Activated CD8-positive, alpha-beta memory T cell treated with anti-CD3 and anti-CD28 coated beads, Interleukin-2, amount 50 U/mL, for 48 hours (primary cell): ENCODE measurements at regions not wholly inside any gene's neighbourhood (a gene's known extent, or its start where the extent isn't known, plus 50 kb on each side); places are given as distances from the start of the nearest gene placed in this dataset.
A peak's percentile ranks its signal among the peaks of the same experiment; 100 is the strongest.

ENCODE experiments used
- DNase-seq: peaks from one replicate; pipeline ENCODE4 v3.0.0-alpha.2; 2020

GRCh38 chr2:64222351-64222750, 78.1 kb upstream of the PELI1 start:
- DNase-seq = no peak

- no peak for DNase-seq
These were observed 78.8 kb upstream of the PELI1 start for GRCh38 chr2:64223055-64223454.

- DNase-seq = no peak
These were observed 81.3 kb upstream of the PELI1 start for GRCh38 chr2:64225491-64225890.

- no peak for DNase-seq
These were observed 82.4 kb upstream of the PELI1 start for GRCh38 chr2:64226611-64227010.

- no peak for DNase-seq
These were observed 83.4 kb upstream of the PELI1 start for GRCh38 chr2:64227603-64228125.

- DNase-seq = peak; percentile 80
These were observed 84.0 kb upstream of the PELI1 start for GRCh38 chr2:64228126-64228678.

- DNase-seq = no peak
These were observed 84.7 kb upstream of the PELI1 start for GRCh38 chr2:64228918-64229317.

- no peak for DNase-seq
These were observed 86.3 kb upstream of the PELI1 start for GRCh38 chr2:64230540-64230939.

- DNase-seq = no peak
These were observed 88.0 kb upstream of the PELI1 start for GRCh38 chr2:64232266-64232665.

GRCh38 chr2:64233376-64233922, 89.2 kb upstream of the PELI1 start:
- no peak for DNase-seq

- no peak for DNase-seq
These were observed 89.9 kb upstream of the PELI1 start for GRCh38 chr2:64234150-64234549.

- DNase-seq = no peak
These were observed 90.6 kb upstream of the PELI1 start for GRCh38 chr2:64234785-64235184.

- DNase-seq = no peak
These were observed 93.0 kb upstream of the PELI1 start for GRCh38 chr2:64237266-64237665.

GRCh38 chr2:64238799-64239198, 94.6 kb upstream of the PELI1 start:
- no peak for DNase-seq

GRCh38 chr2:64243081-64244036, 99.1 kb upstream of the PELI1 start:
- DNase-seq = no peak

- DNase-seq = no peak
These were observed 99.8 kb upstream of the PELI1 start for GRCh38 chr2:64244037-64244416.

GRCh38 chr2:64245631-64246030, 101.4 kb upstream of the PELI1 start:
- DNase-seq = no peak

- DNase-seq = no peak
These were observed 102.7 kb upstream of the PELI1 start for GRCh38 chr2:64246962-64247361.

GRCh38 chr2:64249426-64249825, 105.2 kb upstream of the PELI1 start:
- DNase-seq = no peak

- no peak for DNase-seq
These were observed 105.8 kb upstream of the PELI1 start for GRCh38 chr2:64250063-64250462.

GRCh38 chr2:64250751-64251423, 106.7 kb upstream of the PELI1 start:
- DNase-seq = no peak

GRCh38 chr2:64251497-64252250, 107.5 kb upstream of the PELI1 start:
- DNase-seq = no peak
